HG03103 (cell line): ENCODE measurements at regions not wholly inside any gene's neighbourhood (a gene's known extent, or its start where the extent isn't known, plus 50 kb on each side); places are given as distances from the start of the nearest gene placed in this dataset.

Experiments
- ATAC-seq: cut with Tn5 transposase; IDR thresholded peaks from one replicate; pipeline ENCODE4 v1.9.1; 2021; ENCODE audit warnings: low read depth; ENCODE audit not compliant: unreplicated experiment

DNA sequence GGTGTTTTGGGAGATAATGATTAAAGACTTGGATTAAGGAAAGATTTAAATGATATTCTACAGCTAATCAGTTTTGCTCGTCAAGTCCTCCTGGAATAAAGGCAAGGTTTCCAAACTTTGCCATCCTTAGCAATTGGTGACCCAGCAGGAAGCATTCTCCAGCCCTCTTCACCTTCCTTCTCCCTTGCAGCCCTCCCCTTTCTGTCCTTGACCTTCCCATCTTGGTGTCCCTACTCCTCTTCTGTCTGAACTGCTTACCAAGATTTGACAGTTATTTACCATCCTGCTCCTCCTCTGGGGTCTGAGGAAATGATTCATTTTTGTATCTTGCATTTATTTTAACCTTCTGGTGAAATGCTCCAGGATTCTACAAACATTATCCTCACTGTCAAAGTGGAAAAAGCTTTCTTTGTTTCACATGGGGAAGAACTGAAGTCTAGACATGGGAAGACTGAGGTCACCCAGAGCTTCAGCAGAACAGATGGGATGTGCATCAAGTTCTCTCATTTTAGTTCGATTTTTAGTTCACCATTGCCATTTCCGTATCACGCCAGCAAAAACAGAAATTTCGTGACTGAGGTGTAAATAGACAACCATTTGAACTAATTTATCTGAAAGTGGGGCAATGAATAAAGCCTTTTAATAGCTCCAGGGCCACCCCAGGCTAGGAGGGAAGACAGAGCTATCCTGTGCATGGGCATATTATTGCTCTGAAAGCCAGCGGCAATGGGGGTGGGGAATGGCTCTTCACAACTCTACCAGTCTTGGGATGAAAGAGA, 504.4 kb upstream of the PLXNA2 start:
- ATAC-seq: no peak

DNA sequence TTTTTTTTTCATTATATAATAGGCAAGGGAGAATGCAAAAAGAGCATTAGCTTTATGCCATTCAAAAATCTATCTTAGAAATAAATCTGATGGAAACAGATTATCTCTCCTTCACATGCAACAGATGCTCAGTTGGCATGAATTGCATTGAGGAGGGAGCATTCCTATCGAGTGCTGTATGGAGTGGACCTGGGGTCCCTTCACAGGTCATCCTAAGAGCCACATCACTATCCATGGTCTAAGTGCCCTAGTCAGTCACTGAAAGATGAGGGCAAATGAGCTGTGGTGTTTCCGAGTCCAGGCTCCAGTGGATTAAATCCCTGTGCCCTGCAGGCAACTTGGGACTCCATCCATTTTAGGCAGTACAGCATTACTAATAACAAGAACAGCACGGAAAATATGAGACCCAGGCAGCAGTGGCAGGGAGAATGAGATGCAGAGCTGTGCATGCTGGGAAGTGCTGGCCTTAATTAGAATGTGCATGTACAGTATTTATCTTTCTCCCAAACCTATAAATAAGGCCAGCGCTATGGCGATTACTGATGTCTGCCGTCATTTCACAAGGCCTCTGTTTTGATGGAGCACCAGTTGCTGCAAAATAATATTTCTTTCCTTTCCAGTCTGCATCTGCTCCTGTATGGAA, 512.3 kb upstream of the PLXNA2 start:
- ATAC-seq: no peak

DNA sequence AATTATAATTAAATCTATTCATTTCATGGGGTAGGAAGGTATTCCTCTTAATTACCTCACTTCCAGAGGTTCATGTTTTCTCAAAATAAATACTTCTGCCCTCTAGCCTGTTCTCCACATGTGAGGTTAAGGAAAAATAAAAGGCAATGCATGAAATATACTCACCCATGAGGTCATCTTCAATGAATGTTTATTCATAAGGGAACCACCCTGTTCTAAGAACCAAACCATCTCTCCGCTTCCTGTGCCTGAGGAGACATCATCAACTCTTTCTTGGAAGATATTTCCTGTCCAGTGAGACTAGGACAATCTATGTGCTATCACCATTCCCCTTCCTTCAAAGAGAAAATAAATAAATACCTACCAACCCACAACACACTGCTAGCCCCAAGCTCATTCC, 513.7 kb upstream of the PLXNA2 start:
- ATAC-seq: no peak

DNA sequence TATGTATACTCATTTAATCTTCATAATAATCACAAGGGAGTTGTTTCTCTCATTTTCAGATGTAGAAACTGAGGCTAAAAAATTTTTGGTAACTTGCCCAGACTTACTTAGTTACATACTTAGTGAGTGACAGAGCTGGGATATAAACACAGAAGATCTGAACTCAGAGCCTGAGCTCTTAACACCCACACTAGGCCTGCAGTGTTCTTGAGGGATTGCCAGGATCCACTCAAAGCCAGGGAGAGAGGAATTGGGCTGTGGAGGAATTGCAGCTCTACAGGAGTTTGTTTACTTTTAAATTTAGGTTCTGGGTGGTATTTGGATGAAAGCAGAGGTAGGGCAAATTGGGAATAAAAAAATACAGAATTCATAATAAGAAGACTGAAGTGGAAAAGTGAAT, 515.1 kb upstream of the PLXNA2 start:
- no peak for ATAC-seq

DNA sequence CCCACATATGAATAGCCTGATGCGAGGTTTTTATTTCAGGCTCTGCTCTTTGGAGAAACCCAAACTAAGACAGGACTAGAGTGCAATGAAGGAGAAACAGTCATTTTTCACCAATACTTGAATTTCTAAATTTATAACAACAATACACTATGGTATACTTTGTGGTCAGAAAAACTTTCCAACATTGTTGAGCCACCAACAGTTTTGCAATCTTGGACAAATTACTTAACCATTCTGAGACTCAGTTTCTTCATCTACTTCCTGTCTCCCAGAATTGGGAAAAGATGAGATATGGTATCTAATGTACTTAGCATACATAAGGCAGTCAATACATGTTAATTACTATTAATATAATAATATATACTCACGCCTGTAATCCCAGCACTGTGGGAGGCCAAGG, 519.8 kb upstream of the PLXNA2 start:
- no peak for ATAC-seq

DNA sequence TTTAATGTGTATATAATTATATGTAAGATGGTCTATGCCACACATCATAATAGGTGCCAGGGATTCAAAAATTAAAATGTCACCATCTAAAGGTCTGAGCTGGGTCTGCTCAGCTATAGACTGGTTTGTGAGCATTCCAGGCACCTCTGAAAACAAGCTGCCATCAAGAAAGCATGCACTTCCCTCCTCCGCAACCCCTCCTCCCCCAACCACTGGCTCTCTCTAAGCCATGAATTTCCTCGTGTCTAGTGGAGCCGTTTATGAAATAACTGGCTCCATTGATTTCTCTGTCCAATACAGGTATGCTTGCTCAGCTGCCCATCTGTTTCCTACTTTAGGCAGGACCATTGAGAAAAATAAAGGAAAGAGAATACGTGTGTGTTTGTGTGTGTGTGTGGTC, 522.6 kb upstream of the PLXNA2 start:
- no peak for ATAC-seq

DNA sequence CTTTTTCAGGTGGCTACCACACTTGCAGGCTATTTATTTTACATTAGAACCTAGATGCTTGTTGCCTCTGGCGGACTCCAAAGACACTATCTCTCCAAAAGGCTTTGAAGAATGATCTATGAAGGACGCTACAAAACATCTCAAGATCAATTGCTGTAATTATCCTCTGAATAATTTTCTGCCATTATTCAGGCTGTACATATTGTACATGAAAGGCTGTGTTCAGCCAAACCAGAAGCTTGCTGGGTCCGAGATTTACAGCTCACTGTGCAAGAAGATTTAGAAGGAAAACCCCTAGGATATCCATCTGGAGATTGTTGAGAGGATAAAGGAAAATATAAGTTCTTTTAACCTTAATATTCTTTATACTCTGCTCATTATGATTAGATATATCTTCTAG, 523.6 kb upstream of the PLXNA2 start:
- ATAC-seq: no peak

DNA sequence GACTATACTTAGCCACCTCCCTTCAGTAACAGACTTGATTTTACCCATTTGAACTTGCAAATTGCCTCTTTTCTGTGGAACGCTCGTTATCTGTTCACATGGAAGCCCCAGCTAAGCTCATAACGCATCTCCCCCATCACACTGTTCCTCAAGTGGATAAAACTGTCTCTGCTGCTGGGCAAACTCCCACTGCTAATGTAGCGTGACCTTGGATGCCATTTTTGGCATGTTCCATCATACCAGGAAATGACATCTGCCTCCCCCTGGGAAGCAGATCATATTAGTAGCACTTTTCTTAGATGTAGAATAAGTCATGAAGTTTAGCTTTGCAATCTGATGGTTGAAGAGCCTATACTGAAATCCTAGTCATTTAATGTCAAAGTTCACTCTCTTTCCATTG, 528.7 kb upstream of the PLXNA2 start:
- ATAC-seq: no peak

DNA sequence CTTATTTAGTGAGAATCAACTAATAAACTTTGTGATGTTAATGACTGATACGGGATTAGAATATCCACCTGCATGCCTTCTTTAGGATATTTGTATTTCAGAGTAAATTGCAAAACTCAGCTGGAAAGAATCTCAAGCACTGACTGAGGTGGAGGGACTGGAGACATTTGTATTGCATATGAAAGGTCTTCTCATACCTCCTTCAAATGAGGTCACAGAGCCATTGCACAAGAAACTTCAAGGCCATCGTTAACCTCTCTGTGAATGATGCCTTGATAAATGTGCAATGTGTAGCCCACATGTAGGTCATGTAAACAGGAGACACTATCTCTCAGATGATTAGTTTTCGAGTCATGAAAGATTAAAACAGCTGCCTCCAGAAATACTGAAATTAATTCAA, 531.7 kb upstream of the PLXNA2 start:
- ATAC-seq: no peak

DNA sequence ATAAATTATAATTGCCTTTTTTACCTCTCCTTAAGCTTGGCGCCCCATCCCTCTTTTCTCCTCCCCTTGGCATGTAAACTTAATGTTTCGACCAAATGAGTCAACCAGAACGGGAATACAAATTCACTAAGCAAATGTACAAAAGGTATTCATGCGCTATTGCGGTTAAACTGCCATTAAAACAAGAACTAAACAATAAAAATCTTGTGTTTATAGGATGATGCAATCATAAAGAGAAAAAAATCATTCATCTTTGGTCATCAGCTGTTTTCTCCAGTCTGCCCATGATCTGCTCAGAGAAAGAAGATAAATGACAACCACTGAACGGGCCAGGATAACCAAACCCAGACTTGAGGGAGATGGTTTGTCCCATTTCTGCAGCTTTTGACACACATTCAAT, 534.2 kb upstream of the PLXNA2 start:
- ATAC-seq: no peak

DNA sequence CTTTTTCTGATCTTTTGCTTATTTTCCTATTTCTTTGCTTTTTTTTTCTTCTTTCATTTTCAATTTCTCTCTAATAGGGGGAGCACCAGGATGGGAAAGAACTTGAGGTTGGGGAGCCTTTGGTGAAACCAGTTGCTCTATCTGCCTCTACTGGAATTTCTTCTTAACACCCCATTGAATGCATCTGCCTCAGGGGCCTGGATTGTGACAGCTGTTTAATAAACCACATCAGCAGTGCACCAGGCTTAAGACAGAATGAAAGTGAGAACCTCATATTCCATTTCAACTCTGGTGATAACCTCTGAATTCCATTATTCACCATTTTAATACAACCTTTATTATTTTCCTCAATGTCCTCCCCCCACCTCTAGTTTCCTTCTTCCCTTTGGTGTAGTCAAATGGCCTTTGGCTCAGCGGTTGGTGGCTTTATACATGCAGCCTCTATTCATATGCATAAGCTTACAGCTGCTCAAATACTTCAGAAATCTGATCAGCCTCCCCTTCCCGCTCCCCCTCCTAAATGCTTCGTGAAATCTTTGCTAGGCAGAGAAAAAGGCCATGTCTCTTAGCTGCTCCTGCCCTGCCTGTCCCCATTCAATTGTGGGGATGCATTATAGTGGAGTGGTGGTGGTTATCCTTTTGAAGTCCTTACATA, 537.3 kb upstream of the PLXNA2 start:
- no peak for ATAC-seq

DNA sequence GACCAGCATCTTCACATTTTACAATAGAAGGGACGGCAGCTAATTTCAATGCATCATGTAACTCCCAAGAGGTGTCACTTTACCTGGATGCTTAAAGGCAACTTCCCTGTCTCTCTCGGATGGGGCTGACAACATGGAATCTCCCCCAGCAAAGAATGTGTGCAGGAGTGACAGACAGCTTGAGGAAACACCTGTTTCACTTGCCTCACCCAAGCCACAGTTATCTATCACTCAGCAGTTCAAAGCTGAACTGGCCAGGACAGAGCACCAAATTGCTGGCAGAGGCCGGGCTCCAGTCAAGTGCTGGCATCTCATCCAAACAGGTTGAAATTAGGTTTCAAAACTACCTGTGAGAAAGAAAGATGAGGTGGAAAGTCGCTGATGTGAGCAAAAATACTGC, 538.0 kb upstream of the PLXNA2 start:
- no peak for ATAC-seq

DNA sequence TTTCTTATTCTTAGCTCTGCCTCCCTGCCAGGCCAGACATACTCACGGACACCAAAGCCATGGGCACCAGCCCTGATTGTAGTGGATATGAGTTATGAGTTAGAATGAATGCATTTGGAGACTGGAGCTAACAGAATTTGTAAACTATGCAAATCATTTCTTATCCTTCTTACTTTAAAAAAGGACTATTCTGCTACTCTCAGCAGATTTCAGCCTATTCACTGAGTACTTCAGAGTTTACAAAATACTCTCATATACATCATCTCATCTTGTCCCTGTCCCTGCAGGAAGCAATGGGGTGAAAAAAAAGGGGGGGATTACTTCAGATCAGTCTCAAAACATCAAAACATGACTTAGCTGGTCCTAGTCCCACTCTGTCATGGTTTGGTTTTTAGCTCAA, 541.4 kb upstream of the PLXNA2 start:
- no peak for ATAC-seq

DNA sequence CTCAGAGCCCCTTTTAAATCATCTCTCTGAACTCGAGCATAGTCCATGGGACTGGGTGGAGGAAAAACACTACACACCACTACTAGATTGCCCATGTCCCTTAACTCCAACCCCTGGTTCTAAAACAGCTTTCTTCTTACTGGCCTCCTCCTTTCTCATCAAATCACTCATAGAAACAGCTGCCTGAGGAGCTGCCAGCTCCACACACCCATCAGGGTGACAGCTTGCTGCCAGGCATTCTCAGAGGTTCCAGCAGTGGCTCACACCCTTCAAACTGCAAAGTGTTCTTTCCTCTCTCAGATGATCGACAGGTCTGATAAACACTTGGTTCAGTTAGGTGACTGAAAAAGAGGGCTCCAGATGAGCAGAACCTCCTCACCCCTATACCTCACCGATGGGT, 543.0 kb upstream of the PLXNA2 start:
- ATAC-seq: no peak

DNA sequence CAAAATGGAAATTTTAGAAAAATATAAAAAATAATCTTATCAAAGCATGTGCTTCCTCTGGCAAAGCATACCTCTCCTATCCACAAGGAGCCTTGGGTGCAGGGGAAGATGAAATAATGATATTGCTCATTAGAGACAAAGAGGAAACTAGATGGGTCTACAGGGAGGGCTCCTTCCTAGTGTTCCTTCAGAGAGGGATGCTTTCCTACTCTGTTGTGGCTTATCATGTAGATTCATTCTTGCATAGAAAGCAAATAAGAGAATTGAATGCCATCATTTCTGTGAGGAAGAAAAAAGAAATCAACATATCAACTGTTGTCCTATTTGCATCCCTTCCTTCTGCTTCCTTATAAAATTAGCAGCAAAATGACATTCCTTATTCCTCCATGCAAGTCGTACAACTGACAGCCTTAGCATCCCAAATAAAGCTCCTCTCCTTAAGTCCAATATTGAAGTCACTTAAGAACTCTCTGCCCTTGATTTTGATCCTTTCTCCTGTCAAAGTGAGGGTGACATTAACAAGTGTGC, 543.9 kb upstream of the PLXNA2 start:
- no peak for ATAC-seq

DNA sequence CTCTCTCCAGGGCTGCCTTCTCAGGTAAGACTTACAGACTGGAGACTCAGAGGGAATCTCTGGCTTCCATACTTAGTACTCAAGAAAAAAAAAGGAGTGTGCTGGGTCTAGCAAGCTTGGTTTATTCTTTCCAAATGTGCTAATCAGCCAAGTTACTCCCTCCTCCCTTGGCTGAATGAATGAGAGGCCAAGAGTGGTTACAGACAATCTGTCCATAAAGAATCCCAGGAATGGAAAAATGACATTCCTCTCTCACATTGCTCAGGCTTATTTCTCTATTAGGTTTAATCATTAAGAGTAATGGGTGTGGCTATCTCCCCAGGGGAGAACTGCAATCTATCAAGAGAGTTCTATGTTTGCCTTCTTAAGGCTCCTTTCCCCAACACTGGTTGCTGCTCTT, 547.3 kb upstream of the PLXNA2 start:
- no peak for ATAC-seq

DNA sequence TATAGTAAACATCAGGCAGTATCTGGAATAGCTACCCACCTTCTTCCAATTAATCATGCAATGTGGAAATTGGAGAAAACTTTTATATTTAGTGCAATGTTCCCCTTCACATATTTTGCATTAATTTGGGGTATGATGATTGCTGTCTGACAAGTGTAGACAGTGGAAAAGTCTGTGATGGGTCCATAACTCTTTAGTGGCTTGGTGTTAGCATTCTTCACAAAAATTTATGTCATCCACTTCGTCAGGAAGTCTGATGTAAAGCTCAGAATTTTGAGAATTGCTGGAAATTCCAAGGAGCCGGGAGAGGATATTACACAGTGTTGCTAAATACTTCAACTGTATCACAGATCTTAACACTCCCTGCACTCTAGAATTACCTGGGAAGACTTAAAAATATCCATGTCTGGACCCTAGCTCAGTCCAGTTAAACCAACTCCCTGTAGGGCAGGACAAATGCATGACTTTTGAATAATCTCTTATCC, 549.7 kb upstream of the PLXNA2 start:
- ATAC-seq: no peak

DNA sequence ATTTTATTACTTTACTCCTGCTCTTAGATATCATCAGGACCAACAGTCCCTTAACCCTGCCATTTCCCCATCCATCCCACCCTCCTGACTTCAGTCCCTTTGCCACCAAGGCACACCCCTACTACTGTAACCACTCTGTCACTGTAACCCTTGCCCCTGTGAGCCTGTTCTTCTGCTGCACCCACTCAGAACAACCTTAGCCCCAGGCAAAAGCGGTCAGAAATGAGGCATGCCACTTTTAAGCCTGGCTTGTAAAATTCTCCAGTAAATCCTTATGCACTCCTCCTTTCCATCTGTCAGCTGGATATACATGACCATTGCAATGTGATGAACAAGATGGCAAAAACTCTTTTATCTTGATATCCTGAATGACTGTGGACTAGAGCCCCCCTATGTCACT, 555.0 kb upstream of the PLXNA2 start:
- ATAC-seq: no peak

DNA sequence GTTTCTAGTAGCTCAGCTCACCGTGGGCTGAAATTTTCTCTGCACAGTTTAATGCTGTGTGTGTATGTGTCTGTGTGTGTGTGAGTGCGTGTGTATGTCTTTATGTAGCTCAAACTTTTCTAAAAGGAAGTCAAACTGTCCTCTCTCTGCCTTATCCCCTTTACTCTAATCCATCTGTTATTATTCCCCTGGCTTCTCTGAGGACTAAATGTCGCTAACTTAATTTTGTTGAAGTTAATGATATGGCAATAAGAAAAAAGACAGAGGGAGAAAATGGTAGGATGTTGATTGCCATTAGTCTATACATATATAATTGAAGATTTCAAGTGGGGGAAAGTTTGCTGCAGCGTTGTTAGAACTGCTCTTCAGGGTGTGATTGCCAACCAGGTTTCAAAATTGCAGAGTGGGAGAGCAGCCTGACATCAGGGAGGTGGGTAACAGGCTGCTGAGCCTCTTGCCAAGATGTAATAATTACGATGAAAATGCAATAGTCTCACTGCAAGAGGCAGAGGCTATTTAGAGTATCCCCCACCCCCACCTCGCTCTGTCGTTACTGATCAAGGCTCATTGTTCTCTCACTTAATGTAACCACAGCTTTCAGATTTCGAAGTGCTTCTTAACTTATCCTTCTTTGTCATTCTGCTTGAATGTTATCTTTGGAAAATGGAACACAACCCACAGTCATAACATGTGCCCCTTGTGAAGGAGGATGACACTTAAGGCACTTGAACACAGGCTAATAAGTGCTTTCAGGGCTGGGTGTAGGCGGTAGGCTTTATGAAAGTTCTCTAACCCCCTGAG, 559.0 kb upstream of the PLXNA2 start:
- ATAC-seq: no peak

DNA sequence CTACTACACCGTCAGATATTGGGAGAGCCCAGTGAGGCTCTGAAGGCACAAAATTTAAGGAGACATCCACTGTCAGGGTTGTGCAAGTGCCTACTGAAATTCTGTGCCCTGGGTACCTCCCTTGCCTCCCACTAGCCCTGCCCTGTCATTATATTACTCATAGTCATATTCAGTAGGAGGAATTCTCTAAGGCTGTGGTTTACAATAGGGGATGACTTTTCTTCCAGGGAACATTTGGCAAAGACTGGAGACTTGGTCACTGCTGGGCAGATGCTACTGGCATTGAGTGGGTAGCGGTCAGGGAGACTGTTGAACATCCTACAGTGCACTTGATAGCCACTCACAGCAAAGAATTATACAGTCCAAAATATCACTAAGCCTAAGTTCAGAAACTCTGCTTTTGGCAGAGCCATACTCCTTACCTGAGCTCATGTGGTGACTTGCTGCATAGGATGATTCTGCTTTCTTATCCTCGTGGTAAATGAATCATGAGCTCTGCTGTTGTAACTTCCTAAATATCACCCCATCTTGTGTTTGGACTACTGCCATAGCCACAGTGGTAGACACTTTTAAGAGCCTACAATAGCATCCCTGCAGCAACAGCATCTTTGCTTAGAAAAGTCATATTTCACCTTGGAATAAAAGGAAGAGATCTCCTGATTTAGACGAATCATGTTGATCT, 563.4 kb upstream of the PLXNA2 start:
- ATAC-seq: no peak
